ENCODE measurements at regions not wholly inside any gene's neighbourhood (a gene's known extent, or its start where the extent isn't known, plus 50 kb on each side); places are given as distances from the start of the nearest gene placed in this dataset.

DNA sequence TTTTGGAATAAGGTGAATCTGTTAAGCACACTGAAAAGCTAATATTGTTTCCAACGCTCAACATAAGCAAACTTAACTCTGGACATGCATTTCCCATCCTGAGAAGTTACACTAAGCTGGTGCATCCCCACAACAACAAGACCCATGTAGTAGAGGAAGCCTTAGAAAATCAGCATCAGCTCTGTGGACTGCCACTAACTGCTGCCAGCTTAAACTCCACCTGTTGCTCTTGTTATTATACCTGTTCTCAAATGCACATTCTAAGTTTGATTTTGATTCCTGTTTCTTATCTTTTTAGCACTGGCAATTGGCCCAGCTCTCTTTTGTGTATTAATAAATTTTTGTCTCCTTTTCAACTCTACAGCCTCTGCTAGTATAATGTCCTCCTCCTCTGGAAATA is 924.8 kb downstream of the DNAH5 start:
- DNase-seq (no peak), ATAC-seq (no peak)
- TF ChIP-seq POLR2A (IDR thresholded peaks at IDR 0.05): no peak
- TF ChIP-seq, protein P1, sequence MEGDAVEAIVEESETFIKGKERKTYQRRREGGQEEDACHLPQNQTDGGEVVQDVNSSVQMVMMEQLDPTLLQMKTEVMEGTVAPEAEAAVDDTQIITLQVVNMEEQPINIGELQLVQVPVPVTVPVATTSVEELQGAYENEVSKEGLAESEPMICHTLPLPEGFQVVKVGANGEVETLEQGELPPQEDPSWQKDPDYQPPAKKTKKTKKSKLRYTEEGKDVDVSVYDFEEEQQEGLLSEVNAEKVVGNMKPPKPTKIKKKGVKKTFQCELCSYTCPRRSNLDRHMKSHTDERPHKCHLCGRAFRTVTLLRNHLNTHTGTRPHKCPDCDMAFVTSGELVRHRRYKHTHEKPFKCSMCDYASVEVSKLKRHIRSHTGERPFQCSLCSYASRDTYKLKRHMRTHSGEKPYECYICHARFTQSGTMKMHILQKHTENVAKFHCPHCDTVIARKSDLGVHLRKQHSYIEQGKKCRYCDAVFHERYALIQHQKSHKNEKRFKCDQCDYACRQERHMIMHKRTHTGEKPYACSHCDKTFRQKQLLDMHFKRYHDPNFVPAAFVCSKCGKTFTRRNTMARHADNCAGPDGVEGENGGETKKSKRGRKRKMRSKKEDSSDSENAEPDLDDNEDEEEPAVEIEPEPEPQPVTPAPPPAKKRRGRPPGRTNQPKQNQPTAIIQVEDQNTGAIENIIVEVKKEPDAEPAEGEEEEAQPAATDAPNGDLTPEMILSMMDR (IDR thresholded peaks at IDR 0.05): no peak
- no peak overlapping the region for H3K27ac ChIP-seq
- WGBS, 2 donors: 41 to 42% methylated on average over 1 of the region's 1 CpG
- H3K4me1 ChIP-seq: no peaks in the 10 kb centered on the region
- H3K36me3 ChIP-seq (replicated peaks in 1 of 2; ENCODE audit: insufficient read depth in 1 of 2, low read depth in 2 of 2): no peaks in the 10 kb centered on the region
- no peak overlapping the region for H3K4me3 ChIP-seq
- intact Hi-C loops (cut with DNase I): no loop called here
- H3K27me3 ChIP-seq: no peaks in the 10 kb centered on the region
- H3K9me3 ChIP-seq: no peaks in the 10 kb centered on the region

DNA sequence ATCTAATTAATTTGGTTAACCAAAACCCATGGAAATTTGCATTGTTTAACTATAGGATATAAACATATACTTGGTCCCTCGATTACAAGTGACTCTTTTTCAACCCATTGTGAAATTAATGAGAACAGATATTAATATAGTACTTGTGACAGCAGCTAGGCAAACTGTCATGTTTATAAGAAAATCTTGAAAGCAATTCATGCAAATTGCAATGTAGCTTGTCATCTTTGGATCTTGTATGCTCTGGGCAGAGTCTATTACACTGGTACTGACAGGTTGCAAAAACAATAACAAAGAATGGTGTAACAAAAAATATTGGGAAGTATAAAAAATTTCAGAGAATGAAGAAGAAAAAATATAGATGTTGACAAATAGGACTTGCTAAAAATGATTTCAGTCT is 941.0 kb downstream of the DNAH5 start:
- H3K36me3 ChIP-seq (replicated peaks in 1 of 2; ENCODE audit: insufficient read depth in 1 of 2, low read depth in 2 of 2): no peaks in the 10 kb centered on the region
- no peak overlapping the region for H3K4me3 ChIP-seq
- intact Hi-C loops (cut with DNase I): no loop called here
- no peak for TF ChIP-seq POLR2A (IDR thresholded peaks at IDR 0.05)
- TF ChIP-seq, protein P1 (IDR thresholded peaks at IDR 0.05): no peak
- H3K4me1 ChIP-seq: no peaks in the 10 kb centered on the region
- no peaks in the 10 kb centered on the region for H3K9me3 ChIP-seq
- DNase-seq: no peak
- WGBS, 2 donors: 33 to 44% methylated on average over 1 of the region's 1 CpG
- no peak for ATAC-seq
- no peaks in the 10 kb centered on the region for H3K27me3 ChIP-seq
- H3K27ac ChIP-seq: no peak overlapping the region

DNA sequence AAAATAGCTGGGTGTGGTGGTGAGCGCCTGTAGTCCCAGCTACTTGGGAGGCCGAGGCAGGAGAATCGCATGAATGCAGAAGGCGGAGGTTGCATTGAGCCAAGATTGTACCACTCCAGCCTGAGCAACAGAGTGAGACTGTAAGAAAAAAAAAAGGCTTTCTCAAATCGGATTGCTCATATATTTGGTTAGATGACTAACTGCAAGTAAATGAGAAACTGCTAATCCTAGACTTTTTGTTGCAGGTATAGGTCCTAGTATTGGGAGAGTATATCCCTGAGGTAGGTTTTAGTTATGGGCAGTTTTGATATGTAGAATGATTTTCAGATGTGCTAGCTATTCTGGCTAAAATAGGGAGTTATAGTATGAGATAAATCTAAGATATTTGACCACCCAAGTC is 944.8 kb downstream of the DNAH5 start:
- Histone ChIP-seq H3K36me3 (replicated peaks in 1 of 2; ENCODE audit: insufficient read depth in 1 of 2, low read depth in 2 of 2) (no peaks in the 10 kb centered on the region), H3K27me3 (no peaks in the 10 kb centered on the region), H3K4me1 (no peaks in the 10 kb centered on the region), H3K9me3 (no peaks in the 10 kb centered on the region), H3K27ac (no peak overlapping the region), H3K4me3 (no peak overlapping the region)
- DNase-seq (no peak), ATAC-seq (no peak)
- intact Hi-C loops (cut with DNase I): no loop called here
- TF ChIP-seq, protein P1 (IDR thresholded peaks at IDR 0.05): no peak
- no peak for TF ChIP-seq POLR2A (IDR thresholded peaks at IDR 0.05)
- WGBS, 2 donors: 79 to 80% methylated on average over 5 of the region's 5 CpGs

DNA sequence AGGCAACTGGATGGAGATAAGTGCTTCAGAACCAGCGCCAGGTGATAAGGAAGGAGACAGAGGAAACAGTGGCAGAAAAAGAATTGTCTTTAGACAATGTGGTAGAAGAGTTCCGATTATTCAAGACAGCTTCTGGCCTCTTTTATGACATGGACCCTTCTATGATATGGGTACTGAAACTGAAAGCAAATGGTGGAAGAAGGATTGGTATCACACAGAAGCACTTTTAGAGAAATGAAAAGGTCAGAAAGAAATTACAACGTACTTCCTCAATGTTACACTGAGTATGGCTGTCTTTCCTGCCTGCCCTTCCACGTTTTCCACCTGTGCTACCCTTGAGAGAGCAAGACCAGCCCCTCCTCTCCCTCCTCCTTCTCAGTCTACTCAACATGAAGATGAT is 959.3 kb downstream of the DNAH5 start:
- TF ChIP-seq POLR2A (IDR thresholded peaks at IDR 0.05): no peak
- TF ChIP-seq, protein P1 (IDR thresholded peaks at IDR 0.05): no peak
- Histone ChIP-seq H3K9me3 (no peaks in the 10 kb centered on the region), H3K4me3 (no peak overlapping the region), H3K27ac (no peak overlapping the region), H3K36me3 (replicated peaks in 1 of 2; ENCODE audit: insufficient read depth in 1 of 2, low read depth in 2 of 2) (no peaks in the 10 kb centered on the region), H3K4me1 (no peaks in the 10 kb centered on the region), H3K27me3 (no peaks in the 10 kb centered on the region)
- no peak for DNase-seq
- intact Hi-C loops (cut with DNase I): no loop called here
- no peak for ATAC-seq
- WGBS, 2 donors: 57 to 61% methylated on average over 4 of the region's 4 CpGs

DNA sequence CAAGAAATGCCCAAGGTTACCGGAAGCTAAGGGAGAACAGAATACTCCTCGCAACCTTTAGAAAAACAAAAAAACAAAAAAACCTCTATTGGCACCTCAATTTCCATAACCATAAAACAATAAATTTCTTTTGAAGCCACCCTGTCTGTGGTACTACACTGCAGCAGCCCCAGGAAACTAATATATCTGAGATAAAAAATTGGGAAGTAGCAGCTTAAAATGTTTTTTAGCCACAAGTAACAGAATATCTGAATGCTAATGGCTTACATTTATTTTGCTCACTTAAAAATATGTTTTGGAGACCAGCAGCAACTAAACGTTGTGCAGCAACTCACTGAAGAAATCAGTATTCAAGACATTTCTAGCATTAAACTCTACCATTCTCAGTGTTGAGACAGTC is 969.6 kb downstream of the DNAH5 start:
- DNase-seq (no peak), ATAC-seq (no peak)
- H3K36me3 ChIP-seq (replicated peaks in 1 of 2; ENCODE audit: insufficient read depth in 1 of 2, low read depth in 2 of 2): no peaks in the 10 kb centered on the region
- H3K27ac ChIP-seq: no peak overlapping the region
- H3K4me3 ChIP-seq: no peak overlapping the region
- H3K27me3 ChIP-seq: no peaks in the 10 kb centered on the region
- intact Hi-C loops (cut with DNase I): no loop called here
- 56 to 72% methylated on average over 3 of the region's 3 CpGs for WGBS, 2 donors
- H3K4me1 ChIP-seq: no peaks in the 10 kb centered on the region
- no peaks in the 10 kb centered on the region for H3K9me3 ChIP-seq
- no peak for TF ChIP-seq POLR2A (IDR thresholded peaks at IDR 0.05)
- TF ChIP-seq, protein P1 (IDR thresholded peaks at IDR 0.05): no peak

All from body of pancreas (tissue), 4 donors.